Keratinocyte (primary cell): ENCODE measurements at regions not wholly inside any gene's neighbourhood (a gene's known extent, or its start where the extent isn't known, plus 50 kb on each side); places are given as distances from the start of the nearest gene placed in this dataset.

Experiments used
- CTCF ChIP-seq, 3 experiments: IDR thresholded peaks in 1 of 3; conservative IDR thresholded peaks in 1 of 3; optimal IDR thresholded peaks in 1 of 3; 2 replicates in 2 of 3; 3 replicates in 1 of 3; pipeline versions ENCODE3 to v1.5.1; 2011; ENCODE audit warnings: low read length in 3 of 3, mild to moderate bottlenecking in 3 of 3, moderate library complexity in 2 of 3, control low read depth in 1 of 3, inconsistent platforms in 1 of 3; ENCODE audit not compliant: insufficient read depth in 2 of 3; ENCODE audit errors: extremely low read depth in 1 of 3
- EZH2 ChIP-seq: IDR thresholded peaks from one replicate; pipeline ENCODE4 v1.6.1; 2012; ENCODE audit warnings: inconsistent platforms, mild to moderate bottlenecking, low read length, moderate library complexity

DNA sequence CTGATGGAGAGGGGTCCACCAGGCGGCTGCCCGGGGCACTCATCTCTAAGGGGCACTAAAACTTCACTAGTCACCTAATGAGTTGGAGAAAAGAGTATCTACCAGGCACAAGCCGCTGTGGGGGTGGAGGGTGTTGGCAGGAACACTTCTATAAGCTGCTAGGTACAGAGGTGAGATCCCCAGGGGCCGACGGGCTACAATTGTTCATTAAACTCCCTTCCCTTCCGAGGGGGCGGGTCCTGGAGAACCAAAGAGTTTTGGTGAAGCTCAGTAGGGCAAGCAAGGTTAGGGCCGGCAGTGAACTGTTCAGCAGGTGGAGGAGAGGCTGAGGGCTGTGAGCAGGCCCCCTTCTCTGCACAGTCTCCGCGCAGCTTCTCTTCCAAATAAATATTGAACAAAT is 78.7 kb upstream of the ARAP3 start:
- TF ChIP-seq CTCF (optimal IDR thresholded peaks at IDR 0.05 in 1 of 3, IDR thresholded peaks at IDR 0.05 in 1 of 3, conservative IDR thresholded peaks at IDR 0.05 in 1 of 3; ENCODE audit: extremely low read depth in 1 of 3, insufficient read depth in 2 of 3, low read length in 3 of 3) (no peak), EZH2 (no peak)
